GM13977 (cell line): ENCODE measurements at regions not wholly inside any gene's neighbourhood (a gene's known extent, or its start where the extent isn't known, plus 50 kb on each side); places are given as distances from the start of the nearest gene placed in this dataset.

Source experiments
- DNase-seq: peaks from one replicate; pipeline ENCODE4 v3.0.0; 2012; ENCODE audit warnings: low spot score
- in situ Hi-C: fragments of 300-500 bp; cut with MboI; formaldehyde crosslinking; loops from one replicate; pipeline ENCODE4 v1.12.0; 2022; ENCODE audit warnings: low sequenced_read_pairs, low pct_unique_long_range_greater_than_20kb, mixed read lengths, inconsistent platforms; ENCODE audit not compliant: unreplicated experiment
- TF ChIP-seq, protein P1 (sequence below): IDR thresholded peaks from 2 replicates; pipeline ENCODE4 v1.5.1; 2012; ENCODE audit warnings: mild to moderate bottlenecking, control low read depth; ENCODE audit not compliant: insufficient read depth; ENCODE audit errors: extremely low read depth, missing control alignments

DNA sequence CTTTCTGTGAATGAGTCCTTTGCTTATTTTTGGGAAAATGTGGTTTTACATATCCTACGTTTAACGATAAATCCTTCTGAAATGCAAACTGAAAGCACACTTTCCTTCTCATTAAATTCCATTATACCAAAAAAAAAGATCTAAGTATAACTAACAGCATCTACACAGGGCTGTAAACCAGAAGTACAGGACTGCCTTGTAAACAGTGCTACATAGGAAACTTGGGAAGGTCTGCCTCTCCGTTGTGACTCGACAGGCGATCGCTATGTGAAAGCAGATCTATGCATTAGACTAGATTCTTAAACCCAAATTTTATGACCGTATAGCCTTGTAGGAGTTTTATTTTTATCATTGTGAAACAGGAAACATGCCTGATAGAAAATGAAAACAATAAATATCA is 690.5 kb downstream of the ARHGAP15 start:
- TF ChIP-seq, protein P1, sequence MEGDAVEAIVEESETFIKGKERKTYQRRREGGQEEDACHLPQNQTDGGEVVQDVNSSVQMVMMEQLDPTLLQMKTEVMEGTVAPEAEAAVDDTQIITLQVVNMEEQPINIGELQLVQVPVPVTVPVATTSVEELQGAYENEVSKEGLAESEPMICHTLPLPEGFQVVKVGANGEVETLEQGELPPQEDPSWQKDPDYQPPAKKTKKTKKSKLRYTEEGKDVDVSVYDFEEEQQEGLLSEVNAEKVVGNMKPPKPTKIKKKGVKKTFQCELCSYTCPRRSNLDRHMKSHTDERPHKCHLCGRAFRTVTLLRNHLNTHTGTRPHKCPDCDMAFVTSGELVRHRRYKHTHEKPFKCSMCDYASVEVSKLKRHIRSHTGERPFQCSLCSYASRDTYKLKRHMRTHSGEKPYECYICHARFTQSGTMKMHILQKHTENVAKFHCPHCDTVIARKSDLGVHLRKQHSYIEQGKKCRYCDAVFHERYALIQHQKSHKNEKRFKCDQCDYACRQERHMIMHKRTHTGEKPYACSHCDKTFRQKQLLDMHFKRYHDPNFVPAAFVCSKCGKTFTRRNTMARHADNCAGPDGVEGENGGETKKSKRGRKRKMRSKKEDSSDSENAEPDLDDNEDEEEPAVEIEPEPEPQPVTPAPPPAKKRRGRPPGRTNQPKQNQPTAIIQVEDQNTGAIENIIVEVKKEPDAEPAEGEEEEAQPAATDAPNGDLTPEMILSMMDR = no peak
- in situ Hi-C loops = no loop called here

GRCh38 chr2:143819190-143819735 is 690.0 kb downstream of the ARHGAP15 start:
- no peak for DNase-seq
- in situ Hi-C loops = no loop called here
- TF ChIP-seq, protein P1 = no peak

More for the DNA sequence above, 690.5 kb downstream of the ARHGAP15 start:
- no peak for DNase-seq
